ENCODE measurements at regions not wholly inside any gene's neighbourhood (a gene's known extent, or its start where the extent isn't known, plus 50 kb on each side); places are given as distances from the start of the nearest gene placed in this dataset.

- H3K9me3 ChIP-seq (replicated peaks in 1 of 2; ENCODE audit: control insufficient read depth in 1 of 2, insufficient read depth in 1 of 2, low read length in 2 of 2): no peaks in the 10 kb centered on the region
- intact Hi-C loops (cut with micrococcal nuclease): loop anchor here (5.0 to 10.0 kb wide), 3 partner anchors 58 to 178 kb away; partner anchors contain the start of gene SPRED1 (in 1 of the 2)
- no peaks in the 10 kb centered on the region for H4K20me1 ChIP-seq (ENCODE audit: insufficient read depth, low read length)
- H3K4me1 ChIP-seq (ENCODE audit: control insufficient read depth in 1 of 2, insufficient read depth in 2 of 2, low read length in 2 of 2): peaks cover 42 to 47% of the 10 kb centered on the region in 2 donors
- no peak overlapping the region for H3K9ac ChIP-seq (ENCODE audit: insufficient read depth, low read length, poor library complexity, severe bottlenecking)
- H3K4me3 ChIP-seq (replicated peaks in 1 of 3; ENCODE audit: low read depth in 2 of 3, low read length in 3 of 3): no peak overlapping the region
- 40% methylated on average over 1 of the region's 5 CpGs for WGBS (ENCODE audit: insufficient coverage)
- Mint-ChIP-seq H3K9me3 (peaks cover 0 to 4% (median 2%) of the 10 kb centered on the region in 7 donors), H3K36me3 (peaks cover 4 to 8% of the 10 kb centered on the region in 2 donors), H3K27me3 (ENCODE audit: low read depth in 3 of 3) (peaks cover 17 to 24% (median 22%) of the 10 kb centered on the region in 3 donors), H3K4me1 (peaks cover 50% of the 10 kb centered on the region), H3K4me3 (peak overlapping the region in 1 of 2 donors; percentile 92), H3K27ac (peak overlapping the region in 1 of 7 donors; percentile 20)
- TF ChIP-seq, protein P1, sequence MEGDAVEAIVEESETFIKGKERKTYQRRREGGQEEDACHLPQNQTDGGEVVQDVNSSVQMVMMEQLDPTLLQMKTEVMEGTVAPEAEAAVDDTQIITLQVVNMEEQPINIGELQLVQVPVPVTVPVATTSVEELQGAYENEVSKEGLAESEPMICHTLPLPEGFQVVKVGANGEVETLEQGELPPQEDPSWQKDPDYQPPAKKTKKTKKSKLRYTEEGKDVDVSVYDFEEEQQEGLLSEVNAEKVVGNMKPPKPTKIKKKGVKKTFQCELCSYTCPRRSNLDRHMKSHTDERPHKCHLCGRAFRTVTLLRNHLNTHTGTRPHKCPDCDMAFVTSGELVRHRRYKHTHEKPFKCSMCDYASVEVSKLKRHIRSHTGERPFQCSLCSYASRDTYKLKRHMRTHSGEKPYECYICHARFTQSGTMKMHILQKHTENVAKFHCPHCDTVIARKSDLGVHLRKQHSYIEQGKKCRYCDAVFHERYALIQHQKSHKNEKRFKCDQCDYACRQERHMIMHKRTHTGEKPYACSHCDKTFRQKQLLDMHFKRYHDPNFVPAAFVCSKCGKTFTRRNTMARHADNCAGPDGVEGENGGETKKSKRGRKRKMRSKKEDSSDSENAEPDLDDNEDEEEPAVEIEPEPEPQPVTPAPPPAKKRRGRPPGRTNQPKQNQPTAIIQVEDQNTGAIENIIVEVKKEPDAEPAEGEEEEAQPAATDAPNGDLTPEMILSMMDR (IDR thresholded peaks at IDR 0.05): no peak
- no peaks in the 10 kb centered on the region for H3K36me3 ChIP-seq (replicated peaks in 1 of 2; ENCODE audit: control insufficient read depth in 1 of 2, insufficient read depth in 2 of 2, low read length in 2 of 2)
- peaks cover 3 to 21% of the 10 kb centered on the region in 2 donors for H3K27me3 ChIP-seq (ENCODE audit: control insufficient read depth in 2 of 2, insufficient read depth in 2 of 2, low read length in 2 of 2)
- no peak overlapping the region for H2AFZ ChIP-seq (ENCODE audit: insufficient read depth, low read depth, low read length, poor library complexity, severe bottlenecking)
- no peaks in the 10 kb centered on the region for H3K79me2 ChIP-seq (ENCODE audit: insufficient read depth, low read length)
- H3K4me2 ChIP-seq (replicated peaks; ENCODE audit: extremely low read depth, low read length, poor library complexity, severe bottlenecking): no peak overlapping the region
- no peak for DNase-seq
- H3K27ac ChIP-seq (ENCODE audit: low read depth in 1 of 2, low read length in 2 of 2): no peak overlapping the region
Measured at GRCh38 chr15:38074029-38074428, 139.6 kb downstream of the TMCO5A start.

DNA sequence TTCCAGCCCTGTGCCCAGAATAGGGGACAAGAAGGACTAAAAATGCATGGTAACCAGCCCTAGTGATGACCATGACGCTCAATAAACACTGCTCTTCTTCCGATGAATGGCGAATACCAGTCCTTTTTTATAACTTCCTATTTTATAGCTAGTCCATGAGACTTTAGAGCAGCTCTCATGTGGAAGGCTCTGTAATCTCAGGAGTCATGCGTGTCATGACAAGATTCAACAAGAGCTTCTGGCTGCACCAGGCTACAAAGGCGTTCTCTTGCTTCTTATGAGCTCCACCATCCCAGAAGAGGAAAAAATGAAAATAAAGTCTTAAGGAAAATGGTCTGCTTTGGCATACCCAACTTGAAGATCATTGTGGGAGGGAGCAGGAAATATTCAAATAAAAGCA is 141.0 kb downstream of the TMCO5A start:
- intact Hi-C loops (cut with micrococcal nuclease): loop anchor here in 1 of 2 donors (10.0 kb wide), 1 partner anchor 61 kb away; no protein-coding TSS in a partner anchor
- Histone ChIP-seq H3K27ac (ENCODE audit: low read depth in 1 of 2, low read length in 2 of 2) (no peak overlapping the region), H3K4me3 (replicated peaks in 1 of 3; ENCODE audit: low read depth in 2 of 3, low read length in 3 of 3) (no peak overlapping the region), H3K79me2 (ENCODE audit: insufficient read depth, low read length) (no peaks in the 10 kb centered on the region), H3K4me1 (ENCODE audit: control insufficient read depth in 1 of 2, insufficient read depth in 2 of 2, low read length in 2 of 2) (peaks cover 32 to 44% of the 10 kb centered on the region in 2 donors), H3K9me3 (replicated peaks in 1 of 2; ENCODE audit: control insufficient read depth in 1 of 2, insufficient read depth in 1 of 2, low read length in 2 of 2) (no peaks in the 10 kb centered on the region), H3K27me3 (ENCODE audit: control insufficient read depth in 2 of 2, insufficient read depth in 2 of 2, low read length in 2 of 2) (peaks cover 3 to 21% of the 10 kb centered on the region in 2 donors), H3K36me3 (replicated peaks in 1 of 2; ENCODE audit: control insufficient read depth in 1 of 2, insufficient read depth in 2 of 2, low read length in 2 of 2) (no peaks in the 10 kb centered on the region), H3K4me2 (replicated peaks; ENCODE audit: extremely low read depth, low read length, poor library complexity, severe bottlenecking) (no peak overlapping the region), H4K20me1 (ENCODE audit: insufficient read depth, low read length) (no peaks in the 10 kb centered on the region), H3K9ac (ENCODE audit: insufficient read depth, low read length, poor library complexity, severe bottlenecking) (no peak overlapping the region), H2AFZ (ENCODE audit: insufficient read depth, low read depth, low read length, poor library complexity, severe bottlenecking) (no peak overlapping the region)
- WGBS (ENCODE audit: insufficient coverage): 100% methylated on average over 2 of the region's 5 CpGs
- Mint-ChIP-seq H3K4me3 (no peak overlapping the region), H3K27ac (no peak overlapping the region), H3K9me3 (peaks cover 0 to 4% (median 2%) of the 10 kb centered on the region in 7 donors), H3K4me1 (peaks cover 42% of the 10 kb centered on the region), H3K27me3 (ENCODE audit: low read depth in 3 of 3) (peaks cover 17 to 25% (median 24%) of the 10 kb centered on the region in 3 donors), H3K36me3 (peaks cover 4 to 8% of the 10 kb centered on the region in 2 donors)
- DNase-seq: no peak
- TF ChIP-seq, protein P1 (IDR thresholded peaks at IDR 0.05): no peak

All from CD14-positive monocyte (primary cell).